Fibroblast of peridontal ligament (primary cell): ENCODE measurements at regions not wholly inside any gene's neighbourhood (a gene's known extent, or its start where the extent isn't known, plus 50 kb on each side); places are given as distances from the start of the nearest gene placed in this dataset.

Experiments
- DNase-seq: peaks from one replicate; pipeline ENCODE4 v3.0.0-alpha.2; 2010; ENCODE audit errors: extremely low read depth

DNA sequence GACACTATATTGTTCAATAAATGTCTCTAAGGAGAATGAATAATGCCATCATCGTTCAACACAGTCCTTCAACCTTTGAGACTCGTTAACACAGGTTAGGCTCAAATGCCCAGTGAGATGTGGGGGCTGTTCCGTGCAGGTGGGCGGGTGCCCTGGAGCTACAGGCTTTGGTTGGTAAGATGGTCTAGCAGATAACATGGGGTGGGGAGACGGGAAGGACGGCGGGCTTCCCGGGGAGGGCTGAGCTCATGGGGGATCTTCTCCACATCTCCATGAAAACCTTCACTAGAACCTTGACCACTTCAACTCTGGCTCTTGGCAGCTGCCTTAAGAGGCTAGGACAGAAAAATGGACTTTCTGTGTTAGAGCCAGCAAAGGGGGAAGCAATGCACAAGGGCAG lies 134.1 kb upstream of the TCERG1L start:
- DNase-seq = no peak

DNA sequence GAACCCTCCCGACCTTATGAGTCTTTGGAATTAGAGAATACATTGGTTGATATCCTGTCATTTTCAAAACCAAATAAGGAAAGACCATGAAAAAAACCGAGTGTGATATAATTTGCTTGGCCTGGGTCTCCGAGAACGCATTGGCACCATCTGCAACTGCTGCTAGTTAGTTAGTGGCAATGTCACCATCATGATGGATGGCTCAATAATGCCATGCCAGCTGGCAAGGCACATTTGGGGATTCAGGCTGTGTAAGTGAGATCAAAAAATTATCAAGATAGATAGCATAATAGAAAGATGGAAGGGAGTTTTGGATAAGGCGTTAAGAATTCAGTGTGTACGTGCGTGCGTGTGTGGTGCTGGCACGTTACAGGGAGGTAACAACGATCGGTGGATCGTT lies 134.7 kb upstream of the TCERG1L start:
- no peak for DNase-seq

DNA sequence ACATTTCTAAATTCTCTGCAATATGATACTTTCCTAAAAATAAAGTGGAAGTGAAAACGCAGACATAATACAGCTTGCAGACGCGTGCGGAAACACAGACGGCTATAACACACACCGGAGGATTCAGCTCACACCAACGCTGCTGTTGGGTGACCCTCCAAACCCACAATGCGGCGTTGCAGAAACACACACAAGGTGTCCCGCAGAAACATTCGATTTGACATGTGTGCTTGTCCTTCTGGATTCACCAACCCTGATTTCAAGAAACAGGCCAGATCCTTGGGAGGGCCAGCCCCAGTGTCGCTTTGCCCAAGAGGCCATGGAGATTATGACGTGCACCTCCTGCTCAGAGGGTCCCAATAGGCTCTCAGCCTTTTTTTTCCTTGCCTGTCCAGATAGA lies 136.7 kb upstream of the TCERG1L start:
- DNase-seq = no peak

DNA sequence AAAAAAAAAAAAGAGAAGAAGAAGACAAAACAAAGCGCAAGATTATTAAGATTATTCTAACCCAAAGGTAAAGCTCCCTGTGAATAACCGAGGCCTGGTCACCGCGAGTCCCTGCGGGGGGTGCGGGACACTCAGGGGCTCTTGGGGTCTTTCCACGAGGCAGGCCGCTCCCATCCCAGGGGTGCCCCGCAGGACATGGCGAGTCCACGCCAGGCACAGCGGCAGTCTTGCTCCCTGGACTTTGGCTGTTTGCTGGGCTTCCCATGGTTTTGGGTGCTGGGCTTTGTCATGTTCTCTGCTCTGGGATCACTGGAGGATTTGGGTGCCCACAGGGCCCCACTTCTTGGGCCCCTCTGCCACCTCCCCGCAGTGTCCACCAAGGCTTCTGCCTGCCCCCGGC lies 137.4 kb upstream of the TCERG1L start:
- DNase-seq = no peak

GRCh38 chr10:131450216-131450765 lies 138.8 kb upstream of the TCERG1L start:
- no peak for DNase-seq

DNA sequence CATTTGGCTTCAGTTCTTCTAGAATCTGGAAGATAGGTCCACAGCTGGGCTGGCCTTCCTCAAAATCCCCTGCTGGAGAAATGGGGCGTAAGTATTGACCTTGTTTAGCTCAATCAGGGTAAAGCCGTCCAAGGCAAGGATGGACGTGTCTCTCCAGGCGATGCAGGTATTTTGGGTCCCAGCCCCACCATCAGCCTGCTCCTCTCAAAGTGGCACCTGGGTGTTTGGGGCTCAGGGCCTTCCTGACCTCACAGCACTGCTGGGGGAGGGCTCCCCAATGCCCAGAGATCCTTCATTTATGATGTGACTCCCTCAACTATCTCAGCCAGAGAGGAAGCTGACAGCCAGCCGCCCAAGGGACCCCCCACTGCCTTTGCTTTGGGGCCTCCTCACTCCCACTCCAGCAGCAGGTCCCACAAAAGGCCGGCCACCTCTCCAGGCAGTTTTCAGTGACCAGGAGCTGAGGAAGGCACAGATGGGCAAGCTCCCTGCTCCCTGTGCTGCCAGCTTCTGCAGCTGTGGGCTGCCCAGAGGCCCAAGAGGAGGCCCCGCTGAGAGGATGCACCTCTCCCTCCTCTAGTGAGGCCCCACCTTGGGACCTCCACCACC lies 140.0 kb upstream of the TCERG1L start:
- no peak for DNase-seq

GRCh38 chr10:131452926-131453720 lies 141.6 kb upstream of the TCERG1L start:
- no peak for DNase-seq

GRCh38 chr10:131453721-131454634 lies 142.5 kb upstream of the TCERG1L start:
- DNase-seq = no peak

DNA sequence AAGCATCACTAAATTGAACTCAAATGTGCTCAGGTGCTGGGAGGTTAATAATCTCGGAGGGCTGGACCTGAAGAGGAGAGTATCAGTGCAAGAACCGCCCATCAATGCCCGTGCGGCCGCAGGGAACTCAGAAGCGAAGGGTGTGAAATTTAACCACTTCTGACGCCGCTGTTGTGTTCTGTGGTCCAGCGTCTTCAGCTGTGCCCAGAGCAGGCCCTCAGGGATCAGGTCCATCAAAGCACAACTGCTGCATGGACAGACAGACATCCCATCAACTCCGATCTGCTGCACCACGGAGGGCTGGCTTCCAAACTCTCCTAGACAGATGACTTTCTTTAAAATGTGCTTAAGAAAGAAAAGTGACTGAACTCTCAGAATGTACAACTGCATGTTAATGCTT lies 144.9 kb upstream of the TCERG1L start:
- DNase-seq = no peak

GRCh38 chr10:131461093-131461492 lies 149.6 kb upstream of the TCERG1L start:
- DNase-seq = no peak

GRCh38 chr10:131464789-131465188 lies 153.3 kb upstream of the TCERG1L start:
- DNase-seq = no peak

DNA sequence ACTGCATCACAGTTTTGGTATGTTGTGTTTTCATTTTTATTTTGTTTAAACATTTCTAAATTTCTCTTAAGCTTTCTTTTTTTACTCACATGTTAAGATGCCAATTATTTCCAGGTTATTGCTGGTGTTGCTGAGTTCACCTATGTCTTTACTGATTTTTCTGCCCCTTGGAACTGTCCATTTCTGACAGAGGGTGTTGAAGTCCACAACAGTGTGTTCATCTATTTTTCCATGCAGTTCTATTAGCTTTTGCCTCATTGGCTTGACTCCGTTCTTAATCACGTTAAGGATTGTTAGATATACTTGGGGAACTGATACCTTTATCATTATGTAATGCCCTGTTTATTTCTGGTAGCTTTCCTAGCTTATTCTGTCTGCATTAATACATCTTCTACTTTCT lies 158.0 kb upstream of the TCERG1L start:
- DNase-seq = no peak

GRCh38 chr10:131473645-131474044 lies 162.1 kb upstream of the TCERG1L start:
- DNase-seq = no peak

DNA sequence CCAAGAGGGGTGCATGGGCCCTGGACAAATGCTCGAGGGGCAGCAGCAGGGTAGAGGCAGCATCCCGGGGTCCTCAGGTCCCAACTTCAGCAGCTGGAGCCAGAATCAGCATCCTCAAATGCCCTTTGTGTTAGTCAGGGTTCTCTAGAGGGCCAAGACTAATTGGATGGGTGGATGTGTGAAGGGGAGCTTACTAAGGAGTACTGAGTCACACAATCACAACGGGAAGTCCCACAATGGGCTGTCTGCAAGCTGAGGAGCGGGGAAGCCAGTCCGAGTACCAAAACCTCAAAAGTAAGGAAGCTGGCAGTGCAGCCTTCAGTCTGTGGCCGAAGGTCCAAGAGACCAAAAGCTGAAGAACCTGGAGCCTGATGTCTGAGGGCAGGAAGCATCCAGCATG lies 162.9 kb upstream of the TCERG1L start:
- DNase-seq = no peak

- DNase-seq = no peak
Observed at GRCh38 chr10:131475043-131475442, 163.5 kb upstream of the TCERG1L start.

- DNase-seq = no peak
Observed at GRCh38 chr10:131475803-131476202, 164.3 kb upstream of the TCERG1L start.

- no peak for DNase-seq
Observed at GRCh38 chr10:131477457-131478121, 166.1 kb upstream of the TCERG1L start.

GRCh38 chr10:131478377-131478989 lies 167.0 kb upstream of the TCERG1L start:
- no peak for DNase-seq

- no peak for DNase-seq
Observed at GRCh38 chr10:131480066-131480465, 168.5 kb upstream of the TCERG1L start.

- DNase-seq = no peak
Observed at GRCh38 chr10:131480861-131481260, 169.3 kb upstream of the TCERG1L start.

DNA sequence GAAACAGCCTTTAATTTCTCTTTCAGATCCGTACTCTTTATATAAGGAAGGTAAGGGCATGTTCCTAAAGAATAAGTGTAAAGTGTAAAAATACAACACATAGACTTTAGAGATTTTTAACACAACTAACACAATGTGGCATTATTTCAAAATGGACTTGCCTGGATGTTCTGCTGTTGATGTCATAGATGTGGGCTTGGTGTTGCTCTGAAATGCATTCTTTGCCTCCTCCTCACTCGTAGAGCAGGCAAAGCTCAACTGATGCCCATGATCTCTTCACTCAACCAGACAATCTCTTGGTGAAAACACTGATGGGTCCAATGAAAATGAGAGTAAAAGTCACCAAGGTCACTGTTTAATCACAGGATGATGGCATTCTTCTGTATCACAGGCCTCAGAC lies 174.2 kb upstream of the TCERG1L start:
- no peak for DNase-seq
